AML-193 (cell line): ENCODE measurements at regions not wholly inside any gene's neighbourhood (a gene's known extent, or its start where the extent isn't known, plus 50 kb on each side); places are given as distances from the start of the nearest gene placed in this dataset.

Source experiments
- DNase-seq, 2 experiments: peaks; one replicate each; lab custom pipeline; 2025; lab: John Stamatoyannopoulos, UW

DNA sequence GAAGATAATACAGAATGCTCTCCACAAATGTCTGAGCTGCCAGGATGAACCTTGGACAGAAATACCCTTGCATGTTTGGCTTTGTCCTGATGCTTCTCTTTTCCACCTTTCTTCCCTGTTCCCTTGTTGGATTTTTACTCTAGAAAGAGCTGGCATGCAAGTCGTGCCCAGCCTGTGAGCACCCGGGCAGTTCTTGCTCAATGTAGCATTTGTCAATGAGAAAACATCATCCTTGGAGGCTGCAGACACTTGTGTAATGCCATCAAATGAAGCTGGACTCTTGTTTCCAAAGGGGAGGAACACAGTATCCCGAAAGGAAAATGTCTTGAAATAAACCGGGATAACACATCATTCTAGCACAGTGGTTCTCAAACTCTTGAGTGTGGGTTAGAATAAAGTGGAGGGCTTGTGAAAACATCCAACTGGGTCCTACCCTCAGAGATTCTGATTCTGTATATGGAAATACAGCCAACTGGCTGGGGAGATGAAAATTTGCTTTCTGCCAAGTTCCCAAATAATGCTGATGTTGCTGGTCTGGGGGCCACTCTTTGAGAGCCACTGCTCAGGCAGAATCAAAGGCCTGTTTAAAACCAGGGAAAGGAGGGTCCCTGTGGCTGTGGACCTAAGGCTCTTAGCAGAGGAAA lies 237.2 kb downstream of the SPATA18 start:
- DNase-seq = no peak

DNA sequence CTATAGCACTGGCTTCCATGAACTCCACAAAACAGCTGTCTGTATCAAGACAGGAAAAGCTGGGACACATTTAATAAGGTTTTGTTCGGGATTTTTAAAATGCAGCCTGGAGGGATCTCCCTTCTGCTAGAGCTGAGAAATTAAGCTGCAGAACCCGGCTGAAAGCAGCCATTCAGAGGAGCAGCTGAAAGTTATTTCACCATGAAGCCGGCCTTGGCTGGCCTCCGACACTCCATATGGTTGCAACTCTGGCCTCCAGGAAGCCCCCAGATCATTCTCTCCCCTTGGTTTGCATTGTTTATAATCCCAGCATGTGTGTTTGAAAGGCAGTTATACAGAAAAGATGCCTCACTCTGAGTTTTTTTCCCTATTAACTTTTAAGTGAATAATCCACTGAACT lies 239.4 kb downstream of the SPATA18 start:
- no peak for DNase-seq

DNA sequence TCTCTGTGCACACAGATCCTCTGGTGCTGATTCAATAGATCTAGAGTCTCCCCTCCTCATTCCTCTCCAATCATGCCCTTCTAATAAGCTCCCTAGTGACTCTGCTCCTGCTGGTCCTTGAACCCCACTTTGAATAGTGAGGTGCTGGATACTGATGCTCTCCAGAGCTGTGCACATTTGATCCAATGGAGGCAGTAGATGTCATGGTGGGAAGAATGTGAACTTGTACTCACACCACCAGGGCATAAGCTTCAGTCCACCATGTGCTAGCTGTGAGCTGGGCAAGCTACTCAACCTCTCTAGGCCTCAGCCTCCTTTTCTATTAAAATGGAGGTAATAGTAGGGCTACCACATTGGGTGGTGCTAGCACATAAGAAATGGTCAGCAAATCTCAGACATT lies 241.1 kb downstream of the SPATA18 start:
- DNase-seq = no peak

GRCh38 chr4:52296341-52296740 lies 245.2 kb downstream of the SPATA18 start:
- DNase-seq = no peak

GRCh38 chr4:52298444-52298843 lies 247.3 kb downstream of the SPATA18 start:
- DNase-seq = no peak

- no peak for DNase-seq
Measured at GRCh38 chr4:52299120-52299519, 248.0 kb downstream of the SPATA18 start.

DNA sequence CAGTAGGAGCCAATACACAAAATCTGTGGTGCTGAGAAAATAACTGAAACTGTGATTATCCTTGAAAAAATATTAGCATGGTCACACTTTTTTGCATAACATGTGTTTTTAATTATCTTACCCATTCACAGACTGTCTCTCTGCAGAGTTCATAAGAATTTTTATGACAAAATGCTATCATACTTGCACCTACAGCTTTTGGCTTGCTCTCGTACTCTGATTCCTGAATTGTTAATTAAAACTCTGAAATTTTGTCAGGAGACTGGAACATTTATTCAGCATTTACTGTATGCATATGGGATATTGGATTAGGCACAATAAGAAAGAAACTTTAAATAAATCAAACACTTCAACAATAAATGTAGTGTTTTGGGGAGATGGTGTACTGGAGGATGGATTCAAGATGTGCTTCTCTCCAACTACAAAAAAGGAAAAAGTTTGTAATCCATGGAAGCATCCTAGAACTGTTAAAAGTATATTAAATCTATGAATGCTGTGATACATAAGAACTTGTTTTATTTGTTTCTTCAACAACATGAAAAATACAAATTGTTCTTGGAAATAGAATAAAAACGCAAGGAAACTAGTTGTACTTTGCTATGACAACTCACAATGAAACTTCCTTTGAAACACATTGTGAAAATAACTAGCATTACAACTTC lies 260.5 kb downstream of the SPATA18 start:
- no peak for DNase-seq

DNA sequence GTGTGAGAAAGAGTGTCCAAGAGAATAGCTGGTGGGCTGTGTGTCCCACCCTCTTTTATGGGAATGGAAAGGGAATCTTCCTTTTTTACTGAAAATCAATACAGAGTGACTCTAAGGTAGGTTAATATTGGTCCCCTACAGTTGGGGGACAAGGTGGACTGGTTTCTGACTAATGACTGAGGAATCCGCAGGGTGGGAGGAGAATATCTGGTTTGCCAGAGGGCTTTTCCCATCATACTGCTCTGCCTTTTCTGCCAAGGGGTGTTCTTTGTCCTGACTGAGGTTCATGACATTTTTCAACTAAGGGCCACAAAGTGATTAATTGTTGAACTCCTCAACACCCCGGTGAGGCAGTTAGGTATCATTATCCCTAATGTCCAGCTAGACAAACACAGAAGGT lies 261.6 kb downstream of the SPATA18 start:
- DNase-seq = no peak

- no peak for DNase-seq
Measured at GRCh38 chr4:52317361-52317879, 266.3 kb downstream of the SPATA18 start.

GRCh38 chr4:52317981-52318380 lies 266.9 kb downstream of the SPATA18 start:
- DNase-seq = no peak

DNA sequence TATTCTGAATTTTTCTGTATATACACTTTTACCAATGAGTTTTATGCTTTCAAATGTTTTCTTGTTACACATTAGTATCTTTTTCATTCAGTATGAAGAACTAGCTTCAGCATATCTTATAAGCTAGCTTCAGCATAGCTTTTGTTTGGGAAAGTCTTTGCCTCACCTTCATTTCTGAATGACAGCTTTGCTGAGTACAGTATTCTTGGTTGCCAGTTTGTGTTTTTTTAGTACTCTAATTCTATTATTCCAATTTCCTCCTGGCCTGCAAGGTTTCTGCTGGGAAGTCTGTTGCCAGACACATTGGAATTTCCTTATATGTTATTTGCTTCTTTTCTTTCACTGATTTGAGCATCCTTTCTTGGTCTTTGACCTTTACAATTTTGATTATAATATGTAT lies 278.8 kb downstream of the SPATA18 start:
- no peak for DNase-seq

GRCh38 chr4:52343595-52343994 lies 292.5 kb downstream of the SPATA18 start:
- DNase-seq = no peak

- DNase-seq = no peak
Measured at GRCh38 chr4:52350926-52351325, 299.8 kb downstream of the SPATA18 start.

- DNase-seq = no peak
Measured at GRCh38 chr4:52358366-52358765, 300.7 kb downstream of the USP46 start.

GRCh38 chr4:52358883-52359321 lies 300.2 kb downstream of the USP46 start:
- DNase-seq = no peak

- DNase-seq = no peak
Measured at GRCh38 chr4:52366191-52366590, 292.9 kb downstream of the USP46 start.

- no peak for DNase-seq
Measured at GRCh38 chr4:52366621-52367020, 292.5 kb downstream of the USP46 start.

GRCh38 chr4:52367282-52367830 lies 291.7 kb downstream of the USP46 start:
- DNase-seq = no peak

GRCh38 chr4:52368895-52369294 lies 290.2 kb downstream of the USP46 start:
- DNase-seq = no peak

- no peak for DNase-seq
Measured at GRCh38 chr4:52369649-52370048, 289.5 kb downstream of the USP46 start.

DNA sequence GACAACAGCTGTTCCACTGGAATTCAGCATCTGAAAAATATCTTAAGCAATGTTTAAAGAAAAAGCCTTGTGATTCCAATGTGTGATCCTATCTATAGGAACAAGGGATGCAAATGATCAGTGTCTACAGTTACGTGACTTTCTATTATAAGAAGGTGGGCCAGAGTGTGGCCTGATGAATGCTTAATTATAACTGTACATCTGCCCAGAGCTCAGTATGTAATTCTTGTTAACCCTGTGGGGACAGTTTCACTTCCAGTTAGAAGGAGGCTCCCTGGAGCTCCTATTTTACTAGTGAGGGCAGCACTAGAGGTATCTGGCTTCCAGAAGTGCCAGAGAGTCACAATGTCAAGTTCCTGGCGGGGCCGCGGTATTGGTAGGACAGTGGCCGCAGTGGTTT lies 288.5 kb downstream of the USP46 start:
- no peak for DNase-seq

DNA sequence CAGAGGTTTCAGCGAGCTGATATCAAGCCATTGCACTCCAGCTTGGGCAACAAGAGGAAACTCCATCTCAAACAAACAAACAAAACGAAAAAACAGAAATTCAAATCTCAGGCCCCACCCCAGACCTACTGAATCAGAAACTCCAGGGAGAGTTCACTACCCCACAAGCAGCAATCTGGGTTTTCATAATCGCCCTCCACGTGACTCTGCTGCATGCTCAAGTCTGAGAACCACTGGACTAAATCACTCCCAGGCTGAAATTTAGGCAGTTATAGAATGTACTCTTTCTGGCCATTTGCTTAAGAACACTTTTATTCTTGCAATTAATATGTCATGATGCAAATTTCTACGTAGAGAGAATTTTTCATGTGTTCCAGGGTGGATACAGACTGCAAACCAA lies 287.3 kb downstream of the USP46 start:
- no peak for DNase-seq

DNA sequence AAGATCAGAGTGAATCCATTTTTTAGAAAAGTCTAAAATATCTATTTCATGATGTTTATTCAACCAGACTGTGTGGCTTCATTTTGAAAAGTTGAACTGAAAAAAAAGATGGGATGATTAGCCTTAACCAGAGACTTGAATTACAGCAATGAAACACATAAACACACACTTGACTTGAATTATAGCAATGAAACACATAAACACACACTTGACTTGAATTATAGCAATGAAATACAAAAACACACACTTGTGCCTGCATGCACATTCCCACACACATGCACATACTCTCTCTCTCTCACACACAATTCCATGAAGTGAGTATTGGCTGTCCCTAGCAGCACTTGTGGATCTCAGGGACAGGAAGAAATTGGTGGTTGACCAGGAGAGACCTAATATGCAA lies 286.8 kb downstream of the USP46 start:
- DNase-seq = no peak
